Uterus (tissue), 2 donors: ENCODE measurements at regions not wholly inside any gene's neighbourhood (a gene's known extent, or its start where the extent isn't known, plus 50 kb on each side); places are given as distances from the start of the nearest gene placed in this dataset.

Experiments
- CTCF ChIP-seq, 4 experiments: fragments of 200-600 bp in 2 of 4; fragments of 450-650 bp in 2 of 4; sonication (generic) in 2 of 4; IDR thresholded peaks; one replicate each; pipeline ENCODE4 v1.5.1; 2016 to 2019; ENCODE audit warnings: antibody characterized with exemption in 4 of 4, mild to moderate bottlenecking in 2 of 4, moderate library complexity in 1 of 4
- POLR2A ChIP-seq, 2 donors: fragments of 450-650 bp; IDR thresholded peaks; one replicate each; pipeline ENCODE4 v1.6.1; 2016; ENCODE audit warnings: antibody characterized with exemption in 2 of 2, mild to moderate bottlenecking in 1 of 2, moderate library complexity in 1 of 2

- TF ChIP-seq CTCF (IDR thresholded peaks at IDR 0.05): no peak
- no peak for TF ChIP-seq POLR2A (IDR thresholded peaks at IDR 0.05)
These were observed 223.7 kb upstream of the ZMIZ1 start for GRCh38 chr10:78844960-78845607.
